PC-3 (cell line): ENCODE measurements at regions not wholly inside any gene's neighbourhood (a gene's known extent, or its start where the extent isn't known, plus 50 kb on each side); places are given as distances from the start of the nearest gene placed in this dataset.

Experiments
- CTCF ChIP-seq: fragments of 300-600 bp; sonication (generic); conservative IDR thresholded peaks from 2 replicates; pipeline ENCODE4 v1.5.1; 2017; ENCODE audit warnings: antibody characterized with exemption, low read depth, mild to moderate bottlenecking, low read length
- EZH2 ChIP-seq: fragments of 300-600 bp; sonication (generic); IDR thresholded peaks from one replicate; pipeline ENCODE4 v1.6.1; 2017; ENCODE audit warnings: antibody characterized with exemption, mild to moderate bottlenecking, low read length; ENCODE audit not compliant: unreplicated experiment
- EZH2phosphoT487 ChIP-seq: fragments of 300-600 bp; sonication (generic); IDR thresholded peaks from 2 replicates; pipeline ENCODE4 v1.6.1; 2018; ENCODE audit warnings: mild to moderate bottlenecking, antibody characterized with exemption, low read length, borderline replicate concordance

GRCh38 chr3:187945374-187945773 lies 200.1 kb upstream of the BCL6 start:
- TF ChIP-seq CTCF: no peak
- no peak for TF ChIP-seq EZH2phosphoT487
- no peak for TF ChIP-seq EZH2
